Kidney (tissue), 13 donors: ENCODE measurements at regions not wholly inside any gene's neighbourhood (a gene's known extent, or its start where the extent isn't known, plus 50 kb on each side); places are given as distances from the start of the nearest gene placed in this dataset.

Source experiments
- DNase-seq, 5 donors: peaks; one replicate each; pipeline ENCODE4 v3.0.0-alpha.2; 2013 to 2020
- FAIRE-seq: peaks from 2 replicates; lab custom pipeline; 2012; peaks lifted over from hg19 to GRCh38; lab: Jason Lieb, UNC
- H3K27ac ChIP-seq, 2 donors: one replicate each; pipeline ENCODE4 v1.7.0; 2013; ENCODE audit warnings: low read depth in 2 of 2, low read length in 2 of 2, inconsistent platforms in 1 of 2
- H3K27me3 ChIP-seq: one replicate; pipeline ENCODE4 v1.7.1; 2013; ENCODE audit warnings: low read length, inconsistent platforms; ENCODE audit not compliant: control insufficient read depth, insufficient read depth
- H3K36me3 ChIP-seq, 3 donors: one replicate each; pipeline versions ENCODE4 v1.7.0 to v1.7.1; 2013; ENCODE audit warnings: low read length in 3 of 3, control low read depth in 1 of 3, inconsistent platforms in 1 of 3; ENCODE audit not compliant: insufficient read depth in 3 of 3, control insufficient read depth in 2 of 3
- H3K4me1 ChIP-seq, 3 donors: one replicate each; pipeline versions ENCODE4 v1.7.0 to v1.7.1; 2013; ENCODE audit warnings: low read length in 3 of 3, inconsistent platforms in 1 of 3, low read depth in 1 of 3; ENCODE audit not compliant: control insufficient read depth in 2 of 3, insufficient read depth in 2 of 3
- H3K4me3 ChIP-seq, 3 donors: one replicate each; pipeline versions ENCODE4 v1.7.0 to v1.8.1; 2013; ENCODE audit warnings: low read length in 3 of 3, control low read depth in 1 of 3, inconsistent platforms in 1 of 3
- H3K9ac ChIP-seq, 3 donors: one replicate each; pipeline versions ENCODE4 v1.7.0 to v1.7.1; 2013; ENCODE audit warnings: low read length in 3 of 3, control low read depth in 1 of 3, inconsistent platforms in 1 of 3
- H3K9me3 ChIP-seq, 3 donors: one replicate each; pipeline versions ENCODE4 v1.7.0 to v1.7.1; 2013; ENCODE audit warnings: low read length in 3 of 3, control low read depth in 1 of 3, inconsistent platforms in 1 of 3; ENCODE audit not compliant: control insufficient read depth in 2 of 3, insufficient read depth in 1 of 3
- intact Hi-C: fragments of 100-400 bp; cut with DNase I; formaldehyde crosslinking; loops from one replicate; pipeline ENCODE4 v1.11.1; 2022
- TF ChIP-seq, protein P1 (sequence below): IDR thresholded peaks from 3 replicates; pipeline ENCODE4 v1.5.1; 2012; ENCODE audit warnings: mild to moderate bottlenecking, moderate library complexity, borderline replicate concordance; ENCODE audit not compliant: insufficient read depth; ENCODE audit errors: extremely low read depth
- donor health status: control.
- donor health status: control.
- donor health status: control.
- donor health status: control.
- donor health status: control.
- donor health status: DM: yes; HTN: yes; CAD: no.
- donor health status: Normal renal cell carcinoma (clear cell type).

DNA sequence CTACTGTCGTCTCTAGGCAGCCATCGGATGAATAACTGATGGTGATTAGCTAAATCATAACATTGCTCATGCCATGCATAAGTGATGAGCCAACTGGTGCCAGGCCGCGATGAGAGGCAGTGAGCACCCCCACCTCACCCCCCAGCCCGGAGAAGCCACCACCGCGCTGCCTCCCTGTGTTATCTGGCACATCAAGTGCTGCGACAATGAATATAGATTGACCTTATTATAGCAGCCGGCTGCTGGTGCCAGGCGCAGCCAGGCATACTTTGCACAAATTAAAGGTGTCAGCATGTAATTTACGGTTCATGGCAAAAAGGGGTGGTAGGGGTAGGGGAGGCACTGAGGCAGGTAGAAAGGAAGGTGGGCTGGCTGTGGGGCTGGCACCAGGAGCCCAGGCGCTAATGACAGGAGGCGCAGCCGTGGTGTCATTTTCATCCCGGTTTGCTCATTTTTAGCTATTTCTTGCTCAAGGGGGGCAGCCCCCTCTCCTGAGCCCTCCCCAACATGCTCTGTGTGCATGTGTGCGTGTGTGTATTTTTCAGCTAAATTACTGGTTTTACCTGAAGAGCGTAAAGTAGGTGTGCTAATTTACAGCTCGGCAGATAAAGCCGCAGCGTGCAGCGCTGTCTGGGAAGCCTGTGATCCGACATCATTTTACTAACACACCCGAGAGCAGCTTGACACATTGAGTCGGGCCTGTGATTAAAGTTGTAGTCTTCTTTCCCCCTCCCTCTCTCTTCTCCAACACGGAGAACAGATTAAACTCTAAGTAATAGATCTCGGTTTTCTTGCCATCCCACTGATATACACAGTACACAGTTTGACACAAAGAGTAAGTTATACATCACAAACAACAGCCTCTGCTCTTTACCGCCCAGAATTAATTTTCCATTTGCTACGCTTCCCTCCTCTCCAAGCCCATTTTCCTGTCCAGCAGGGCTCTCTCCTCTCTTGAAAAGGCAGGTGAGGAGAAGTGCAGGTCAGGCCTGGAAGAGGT is 212.3 kb downstream of the RPLP1 start:
- Histone ChIP-seq H3K27me3 (peaks cover 2% of the 10 kb centered on the region), H3K9me3 (no peaks in the 10 kb centered on the region), H3K36me3 (no peaks in the 10 kb centered on the region), H3K4me1 (peaks cover 0 to 3% (median 0%) of the 10 kb centered on the region in 3 donors), H3K9ac (no peak overlapping the region), H3K27ac (no peak overlapping the region), H3K4me3 (no peak overlapping the region)
- DNase-seq (peak in 4 of 5 donors; percentile 61 to 69 (median 66)), FAIRE-seq (no peak)
- TF ChIP-seq, protein P1, sequence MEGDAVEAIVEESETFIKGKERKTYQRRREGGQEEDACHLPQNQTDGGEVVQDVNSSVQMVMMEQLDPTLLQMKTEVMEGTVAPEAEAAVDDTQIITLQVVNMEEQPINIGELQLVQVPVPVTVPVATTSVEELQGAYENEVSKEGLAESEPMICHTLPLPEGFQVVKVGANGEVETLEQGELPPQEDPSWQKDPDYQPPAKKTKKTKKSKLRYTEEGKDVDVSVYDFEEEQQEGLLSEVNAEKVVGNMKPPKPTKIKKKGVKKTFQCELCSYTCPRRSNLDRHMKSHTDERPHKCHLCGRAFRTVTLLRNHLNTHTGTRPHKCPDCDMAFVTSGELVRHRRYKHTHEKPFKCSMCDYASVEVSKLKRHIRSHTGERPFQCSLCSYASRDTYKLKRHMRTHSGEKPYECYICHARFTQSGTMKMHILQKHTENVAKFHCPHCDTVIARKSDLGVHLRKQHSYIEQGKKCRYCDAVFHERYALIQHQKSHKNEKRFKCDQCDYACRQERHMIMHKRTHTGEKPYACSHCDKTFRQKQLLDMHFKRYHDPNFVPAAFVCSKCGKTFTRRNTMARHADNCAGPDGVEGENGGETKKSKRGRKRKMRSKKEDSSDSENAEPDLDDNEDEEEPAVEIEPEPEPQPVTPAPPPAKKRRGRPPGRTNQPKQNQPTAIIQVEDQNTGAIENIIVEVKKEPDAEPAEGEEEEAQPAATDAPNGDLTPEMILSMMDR: no peak
- intact Hi-C loops: no loop called here

DNA sequence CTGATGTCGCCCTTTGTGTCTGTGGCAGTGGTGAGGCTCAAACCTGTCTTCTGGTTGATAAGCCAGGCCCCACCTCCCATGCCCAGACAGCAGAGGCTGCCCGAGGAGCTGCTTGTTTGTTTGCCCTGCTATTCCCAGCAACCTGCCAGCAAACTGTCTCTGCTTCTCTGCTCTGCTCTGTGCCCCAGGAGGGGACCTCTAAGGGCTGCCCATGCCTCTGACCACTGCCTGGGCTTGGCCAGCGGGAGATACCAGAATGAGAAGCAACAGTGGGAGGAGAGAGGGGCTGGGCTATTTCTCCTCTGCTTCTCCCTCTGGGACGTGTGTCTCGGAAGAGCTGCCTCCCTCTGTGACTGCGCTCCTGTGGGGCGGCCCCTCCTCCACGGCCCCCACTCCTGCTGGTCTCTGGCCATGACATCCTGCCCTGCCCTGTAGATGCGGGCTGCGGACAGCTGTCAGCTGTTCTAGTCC is 213.1 kb downstream of the RPLP1 start:
- no peak overlapping the region for H3K27ac ChIP-seq
- DNase-seq (peak; percentile 52 to 82 (median 54)), FAIRE-seq (no peak)
- H3K4me3 ChIP-seq: no peak overlapping the region
- H3K9me3 ChIP-seq: no peaks in the 10 kb centered on the region
- no peaks in the 10 kb centered on the region for H3K36me3 ChIP-seq
- no peak overlapping the region for H3K9ac ChIP-seq
- intact Hi-C loops: no loop called here
- H3K4me1 ChIP-seq: peaks cover 0 to 3% (median 0%) of the 10 kb centered on the region in 3 donors
- TF ChIP-seq, protein P1: no peak
- peaks cover 2% of the 10 kb centered on the region for H3K27me3 ChIP-seq

DNA sequence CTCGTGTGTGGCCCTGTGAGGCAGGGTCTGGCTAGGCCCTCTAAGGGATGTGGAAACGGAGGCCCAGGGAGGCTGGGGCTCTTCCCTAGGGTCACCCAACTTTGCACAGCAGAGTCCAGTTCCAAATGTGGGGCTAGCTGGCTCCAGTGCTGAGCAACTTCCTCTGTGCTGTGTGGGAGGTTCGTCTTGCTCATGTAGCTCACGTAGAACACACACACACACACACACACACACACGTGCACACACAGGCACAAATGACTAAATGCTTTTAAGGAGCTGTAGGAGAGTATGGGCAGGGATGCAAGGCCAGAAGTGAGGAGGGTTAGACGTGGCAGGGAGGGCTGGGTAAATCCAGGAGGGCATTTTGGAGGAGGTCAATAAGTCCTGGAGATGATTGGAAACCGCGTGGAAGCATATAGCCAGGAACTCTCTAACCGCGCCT is 213.8 kb downstream of the RPLP1 start:
- FAIRE-seq (no peak), DNase-seq (peak in 4 of 5 donors; percentile 36 to 72 (median 54))
- Histone ChIP-seq H3K4me3 (no peak overlapping the region), H3K9me3 (no peaks in the 10 kb centered on the region), H3K36me3 (no peaks in the 10 kb centered on the region), H3K4me1 (peaks cover 0 to 3% (median 0%) of the 10 kb centered on the region in 3 donors), H3K9ac (no peak overlapping the region), H3K27me3 (no peaks in the 10 kb centered on the region), H3K27ac (no peak overlapping the region)
- intact Hi-C loops: no loop called here
- TF ChIP-seq, protein P1: no peak
